Right lobe of liver (tissue), 4 donors: ENCODE measurements at regions not wholly inside any gene's neighbourhood (a gene's known extent, or its start where the extent isn't known, plus 50 kb on each side); places are given as distances from the start of the nearest gene placed in this dataset.

Source experiments
- POLR2A ChIP-seq: fragments of 450-650 bp; IDR thresholded peaks from one replicate; pipeline ENCODE4 v1.6.1; 2017; ENCODE audit warnings: antibody characterized with exemption, mild to moderate bottlenecking
- TF ChIP-seq, protein P1 (sequence below), 4 donors: fragments of 200-600 bp in 3 of 4; fragments of 450-650 bp in 1 of 4; IDR thresholded peaks; one replicate each; pipeline versions ENCODE4 v1.5.1 to v1.8.0; 2016 to 2022; ENCODE audit warnings: antibody characterized with exemption in 4 of 4, mild to moderate bottlenecking in 2 of 4
- donor health status: DM: no; HTN: no; CAD: no.
- donor health status: DM: no; HTN: no; CAD: no.
- donor health status: DM: no; HTN: yes; CAD: no.

DNA sequence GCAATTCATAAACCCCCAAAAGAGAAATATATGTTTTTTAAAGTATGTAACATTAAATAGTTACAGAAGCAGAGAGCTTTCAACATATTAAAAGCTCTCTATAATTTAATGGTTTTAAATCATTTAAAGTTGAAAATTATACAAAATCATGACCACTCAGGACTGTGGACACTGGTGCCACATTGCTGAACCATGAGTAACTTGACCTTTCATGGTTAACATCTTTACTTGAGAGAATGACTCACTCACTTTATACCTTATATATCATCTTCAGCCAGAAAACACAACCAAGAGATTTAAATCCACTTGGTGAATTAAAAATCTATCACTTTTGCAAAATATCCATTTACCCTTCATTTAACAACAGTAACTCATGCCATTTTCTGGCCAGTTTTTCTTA, 584.3 kb upstream of the SMIM31 start:
- TF ChIP-seq, protein P1, sequence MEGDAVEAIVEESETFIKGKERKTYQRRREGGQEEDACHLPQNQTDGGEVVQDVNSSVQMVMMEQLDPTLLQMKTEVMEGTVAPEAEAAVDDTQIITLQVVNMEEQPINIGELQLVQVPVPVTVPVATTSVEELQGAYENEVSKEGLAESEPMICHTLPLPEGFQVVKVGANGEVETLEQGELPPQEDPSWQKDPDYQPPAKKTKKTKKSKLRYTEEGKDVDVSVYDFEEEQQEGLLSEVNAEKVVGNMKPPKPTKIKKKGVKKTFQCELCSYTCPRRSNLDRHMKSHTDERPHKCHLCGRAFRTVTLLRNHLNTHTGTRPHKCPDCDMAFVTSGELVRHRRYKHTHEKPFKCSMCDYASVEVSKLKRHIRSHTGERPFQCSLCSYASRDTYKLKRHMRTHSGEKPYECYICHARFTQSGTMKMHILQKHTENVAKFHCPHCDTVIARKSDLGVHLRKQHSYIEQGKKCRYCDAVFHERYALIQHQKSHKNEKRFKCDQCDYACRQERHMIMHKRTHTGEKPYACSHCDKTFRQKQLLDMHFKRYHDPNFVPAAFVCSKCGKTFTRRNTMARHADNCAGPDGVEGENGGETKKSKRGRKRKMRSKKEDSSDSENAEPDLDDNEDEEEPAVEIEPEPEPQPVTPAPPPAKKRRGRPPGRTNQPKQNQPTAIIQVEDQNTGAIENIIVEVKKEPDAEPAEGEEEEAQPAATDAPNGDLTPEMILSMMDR (IDR thresholded peaks at IDR 0.05), result no peak
- no peak for TF ChIP-seq POLR2A
